Naive B cell (primary cell): ENCODE measurements at regions not wholly inside any gene's neighbourhood (a gene's known extent, or its start where the extent isn't known, plus 50 kb on each side); places are given as distances from the start of the nearest gene placed in this dataset.

Experiments used
- ATAC-seq, 2 donors: fragments of 150-1000 bp; cut with Tn5 transposase; 2 replicates each; pipeline ENCODE4 v1.10.0; 2021; ENCODE audit warnings: low read depth in 2 of 2, mild to moderate bottlenecking in 2 of 2, moderate library complexity in 2 of 2
- DNase-seq: peaks from one replicate; pipeline ENCODE4 v3.0.0; 2022
- H3K27ac Mint-ChIP-seq, 6 donors: one replicate each; pipeline ENCODE4 v1.8.0; 2020 to 2022; ENCODE audit warnings: mild to moderate bottlenecking in 6 of 6, mixed read lengths in 6 of 6, moderate library complexity in 5 of 6, inconsistent platforms in 2 of 6
- H3K27me3 Mint-ChIP-seq, 3 donors: one replicate each; pipeline ENCODE4 v1.8.0; 2021 to 2022; ENCODE audit warnings: mixed read lengths in 3 of 3, mild to moderate bottlenecking in 1 of 3
- H3K36me3 Mint-ChIP-seq, 2 donors: one replicate each; pipeline ENCODE4 v1.8.0; 2020 to 2022; ENCODE audit warnings: mixed read lengths in 2 of 2, inconsistent platforms in 1 of 2, mild to moderate bottlenecking in 1 of 2
- H3K4me1 Mint-ChIP-seq, 3 donors: one replicate each; pipeline ENCODE4 v1.8.0; 2020 to 2022; ENCODE audit warnings: mixed read lengths in 3 of 3, inconsistent platforms in 1 of 3, mild to moderate bottlenecking in 1 of 3, moderate library complexity in 1 of 3
- H3K4me3 Mint-ChIP-seq, 8 donors: one replicate each; pipeline ENCODE4 v1.8.0; 2020 to 2022; ENCODE audit warnings: mild to moderate bottlenecking in 8 of 8, mixed read lengths in 8 of 8, moderate library complexity in 8 of 8, inconsistent platforms in 2 of 8
- H3K9me3 Mint-ChIP-seq, 7 donors: one replicate each; pipeline ENCODE4 v1.8.0; 2020 to 2022; ENCODE audit warnings: mixed read lengths in 7 of 7, mild to moderate bottlenecking in 5 of 7, inconsistent platforms in 2 of 7, moderate library complexity in 1 of 7

GRCh38 chr6:114785235-114786127 is 442.7 kb upstream of the HS3ST5 start:
- H3K36me3 Mint-ChIP-seq = peaks cover 0 to 4% of the 10 kb centered on the region in 2 donors
- ATAC-seq (no peak), DNase-seq (no peak)
- no peaks in the 10 kb centered on the region for H3K4me1 Mint-ChIP-seq
- H3K27me3 Mint-ChIP-seq = no peaks in the 10 kb centered on the region
- no peak overlapping the region for H3K4me3 Mint-ChIP-seq
- peak overlapping the region in 1 of 6 donors; percentile 29 for H3K27ac Mint-ChIP-seq
- peaks cover 0 to 6% (median 1%) of the 10 kb centered on the region in 7 donors for H3K9me3 Mint-ChIP-seq

DNA sequence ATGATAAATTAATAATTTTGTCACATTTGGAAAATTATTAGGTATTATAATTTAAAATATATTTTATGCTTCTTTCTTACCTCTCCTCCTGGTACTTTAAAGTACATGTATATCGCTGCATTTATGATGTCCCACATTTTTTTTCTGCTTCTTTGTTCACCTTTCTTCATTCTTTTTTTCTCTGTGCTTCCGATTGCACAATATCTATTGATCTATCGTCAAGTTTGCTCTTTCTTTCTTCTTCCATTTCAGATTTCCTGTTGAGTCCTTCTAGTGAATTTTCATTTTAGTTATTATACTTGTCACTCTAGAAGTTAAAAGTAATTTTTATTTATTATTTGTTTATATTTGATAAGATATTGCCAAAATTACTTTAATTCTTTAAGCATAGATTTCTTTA is 441.0 kb upstream of the HS3ST5 start:
- DNase-seq (no peak), ATAC-seq (no peak)
- Mint-ChIP-seq H3K4me1 (no peaks in the 10 kb centered on the region), H3K9me3 (peaks cover 0 to 6% (median 2%) of the 10 kb centered on the region in 7 donors), H3K27ac (no peak overlapping the region), H3K36me3 (peaks cover 0 to 4% of the 10 kb centered on the region in 2 donors), H3K4me3 (no peak overlapping the region), H3K27me3 (no peaks in the 10 kb centered on the region)

DNA sequence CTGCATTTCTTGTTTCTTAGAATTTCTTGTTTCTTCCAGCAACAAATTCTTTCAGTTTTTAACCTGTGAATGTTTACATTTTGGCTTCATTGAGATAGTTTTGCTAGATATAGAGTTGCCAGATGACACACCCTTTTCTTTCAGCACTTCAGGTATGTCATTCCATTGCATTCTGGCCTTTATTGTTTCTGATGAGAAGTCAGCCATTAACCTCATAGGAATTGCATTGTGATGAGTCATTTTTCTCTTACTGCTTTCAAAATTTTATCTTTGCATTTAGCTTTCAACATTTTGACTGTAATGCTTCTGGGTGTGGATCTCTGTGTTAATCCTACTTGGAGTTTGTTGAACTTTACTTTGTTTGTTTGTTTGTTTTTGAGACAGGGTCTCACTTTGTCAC is 440.3 kb upstream of the HS3ST5 start:
- H3K27me3 Mint-ChIP-seq = no peaks in the 10 kb centered on the region
- H3K9me3 Mint-ChIP-seq = peaks cover 0 to 6% (median 2%) of the 10 kb centered on the region in 7 donors
- H3K36me3 Mint-ChIP-seq = peaks cover 0 to 4% of the 10 kb centered on the region in 2 donors
- no peak for DNase-seq
- ATAC-seq = no peak
- no peak overlapping the region for H3K27ac Mint-ChIP-seq
- H3K4me3 Mint-ChIP-seq = no peak overlapping the region
- no peaks in the 10 kb centered on the region for H3K4me1 Mint-ChIP-seq

DNA sequence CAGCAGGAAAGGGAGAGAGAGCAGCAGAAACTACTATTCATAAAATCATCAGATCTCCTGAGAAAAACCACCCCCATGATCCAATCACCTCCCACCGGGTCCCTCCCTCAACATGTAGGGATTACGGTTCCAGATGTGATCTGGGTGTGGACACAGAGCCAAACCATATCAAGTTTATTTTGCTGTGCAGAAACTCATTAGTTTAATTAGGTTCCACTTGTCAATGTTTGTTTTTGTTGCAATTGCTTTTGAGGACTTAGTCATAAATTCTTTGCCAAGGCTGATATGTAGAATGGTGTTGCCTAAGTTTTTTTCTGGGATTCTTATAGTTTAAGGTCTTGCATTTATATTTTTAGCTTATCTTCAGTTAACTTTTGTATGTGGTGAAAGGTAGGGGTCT is 422.0 kb upstream of the HS3ST5 start:
- H3K4me3 Mint-ChIP-seq = no peak overlapping the region
- DNase-seq = no peak
- H3K9me3 Mint-ChIP-seq = peaks cover 0 to 10% (median 2%) of the 10 kb centered on the region in 7 donors
- no peaks in the 10 kb centered on the region for H3K4me1 Mint-ChIP-seq
- ATAC-seq = no peak
- no peaks in the 10 kb centered on the region for H3K36me3 Mint-ChIP-seq
- H3K27me3 Mint-ChIP-seq = no peaks in the 10 kb centered on the region
- H3K27ac Mint-ChIP-seq = peak overlapping the region in 1 of 6 donors; percentile 59

GRCh38 chr6:114762145-114762544 is 419.3 kb upstream of the HS3ST5 start:
- H3K4me3 Mint-ChIP-seq = no peak overlapping the region
- H3K9me3 Mint-ChIP-seq = peaks cover 0 to 4% (median 0%) of the 10 kb centered on the region in 7 donors
- no peak for ATAC-seq
- no peak overlapping the region for H3K27ac Mint-ChIP-seq
- H3K36me3 Mint-ChIP-seq = no peaks in the 10 kb centered on the region
- H3K27me3 Mint-ChIP-seq = no peaks in the 10 kb centered on the region
- no peaks in the 10 kb centered on the region for H3K4me1 Mint-ChIP-seq
- DNase-seq = no peak

DNA sequence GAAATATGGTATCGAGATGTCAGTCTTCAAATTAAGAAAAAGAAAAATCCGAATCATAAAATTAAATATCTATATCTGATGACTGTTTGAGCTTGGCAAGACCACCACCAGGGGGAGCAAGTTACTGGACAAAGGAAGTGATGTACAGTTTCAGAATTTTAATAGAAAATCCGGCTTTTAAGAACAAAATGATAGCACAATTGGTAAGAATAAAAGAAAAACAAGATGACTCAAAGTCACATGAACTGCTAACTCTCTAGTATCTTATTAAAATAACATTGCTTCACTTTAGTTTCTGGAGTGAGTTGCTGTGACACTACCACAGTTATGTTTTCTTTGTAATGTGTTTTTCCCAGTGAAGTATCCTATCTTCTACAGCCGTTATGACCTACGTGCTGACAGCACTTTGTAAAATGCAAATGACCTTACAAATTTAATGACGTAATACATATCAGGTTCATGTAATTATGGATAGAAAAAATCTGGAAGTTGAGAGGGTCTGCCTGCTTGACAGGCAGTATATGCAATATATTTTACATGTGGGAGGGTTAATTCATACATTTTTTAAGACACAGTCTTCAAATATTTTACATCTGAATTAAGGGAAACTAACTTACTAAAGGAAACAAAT is 405.3 kb upstream of the HS3ST5 start:
- no peak for DNase-seq
- H3K9me3 Mint-ChIP-seq = peaks cover 0 to 5% (median 0%) of the 10 kb centered on the region in 7 donors

DNA sequence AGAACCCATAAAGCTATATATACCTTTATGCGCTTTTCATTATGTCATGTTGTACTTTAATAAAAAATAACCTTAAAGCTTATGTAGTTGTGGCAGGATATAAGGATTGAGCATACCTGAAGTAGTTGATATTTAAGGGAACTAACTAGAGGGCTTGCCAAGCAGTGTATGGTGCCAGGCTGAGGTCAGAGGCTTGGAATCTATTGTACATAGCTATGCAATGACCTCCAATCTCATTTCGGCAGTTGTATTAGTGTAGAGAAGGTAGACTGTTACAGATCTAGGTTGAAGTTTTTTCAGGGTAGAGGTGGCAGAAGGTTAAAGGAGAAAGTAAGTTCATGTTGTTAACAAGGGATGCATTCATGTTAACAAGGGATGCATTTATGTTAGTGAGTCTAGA is 397.7 kb upstream of the HS3ST5 start:
- no peak overlapping the region for H3K4me3 Mint-ChIP-seq
- H3K27me3 Mint-ChIP-seq = no peaks in the 10 kb centered on the region
- H3K27ac Mint-ChIP-seq = no peak overlapping the region
- no peaks in the 10 kb centered on the region for H3K4me1 Mint-ChIP-seq
- H3K9me3 Mint-ChIP-seq = peaks cover 0 to 10% (median 3%) of the 10 kb centered on the region in 7 donors
- no peak for ATAC-seq
- H3K36me3 Mint-ChIP-seq = no peaks in the 10 kb centered on the region
- no peak for DNase-seq

More for the DNA sequence above, 405.3 kb upstream of the HS3ST5 start:
- ATAC-seq = no peak
- Mint-ChIP-seq H3K27ac (no peak overlapping the region), H3K27me3 (no peaks in the 10 kb centered on the region), H3K4me3 (no peak overlapping the region), H3K36me3 (no peaks in the 10 kb centered on the region), H3K4me1 (no peaks in the 10 kb centered on the region)

GRCh38 chr6:114739656-114740055 is 396.8 kb upstream of the HS3ST5 start:
- no peaks in the 10 kb centered on the region for H3K27me3 Mint-ChIP-seq
- no peaks in the 10 kb centered on the region for H3K36me3 Mint-ChIP-seq
- peaks cover 0 to 10% (median 3%) of the 10 kb centered on the region in 7 donors for H3K9me3 Mint-ChIP-seq
- DNase-seq (no peak), ATAC-seq (no peak)
- no peaks in the 10 kb centered on the region for H3K4me1 Mint-ChIP-seq
- H3K27ac Mint-ChIP-seq = no peak overlapping the region
- H3K4me3 Mint-ChIP-seq = no peak overlapping the region

GRCh38 chr6:114735025-114735735 is 392.4 kb upstream of the HS3ST5 start:
- H3K27ac Mint-ChIP-seq = no peak overlapping the region
- no peaks in the 10 kb centered on the region for H3K36me3 Mint-ChIP-seq
- H3K4me1 Mint-ChIP-seq = no peaks in the 10 kb centered on the region
- no peak overlapping the region for H3K4me3 Mint-ChIP-seq
- ATAC-seq = no peak
- no peaks in the 10 kb centered on the region for H3K27me3 Mint-ChIP-seq
- no peak for DNase-seq
- peaks cover 0 to 4% (median 2%) of the 10 kb centered on the region in 7 donors for H3K9me3 Mint-ChIP-seq

- peaks cover 0 to 4% (median 0%) of the 10 kb centered on the region in 7 donors for H3K9me3 Mint-ChIP-seq
- no peaks in the 10 kb centered on the region for H3K4me1 Mint-ChIP-seq
- ATAC-seq = no peak
These were observed 390.8 kb upstream of the HS3ST5 start for GRCh38 chr6:114733596-114733995.

DNA sequence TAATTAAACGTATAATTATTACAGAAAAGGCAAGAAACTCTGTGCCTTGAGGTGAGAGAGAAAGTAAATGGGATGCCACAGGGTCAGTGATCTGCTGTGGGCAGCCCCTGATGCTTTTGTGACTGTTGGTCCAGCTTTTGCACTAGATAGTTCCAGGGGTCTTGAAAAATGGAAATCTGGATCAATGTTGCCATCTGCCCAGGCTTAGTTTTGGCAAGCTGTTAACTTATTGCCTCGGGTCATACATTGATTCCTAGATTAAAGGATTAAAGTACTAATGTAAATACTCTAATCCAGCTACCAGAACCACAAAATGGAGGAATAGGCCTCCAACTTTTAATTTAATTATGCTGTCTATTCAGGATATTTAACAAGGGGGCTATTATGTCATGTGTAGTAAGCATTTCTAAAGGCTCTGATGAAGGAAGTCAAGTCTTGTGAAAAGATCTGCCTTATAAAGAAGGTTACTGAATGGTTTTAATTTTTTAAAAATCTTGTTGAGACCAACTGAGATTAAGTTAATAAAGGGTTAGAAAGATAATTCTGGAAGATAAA is 376.0 kb upstream of the HS3ST5 start:
- DNase-seq (no peak), ATAC-seq (no peak)
- no peak overlapping the region for H3K27ac Mint-ChIP-seq
- no peaks in the 10 kb centered on the region for H3K27me3 Mint-ChIP-seq
- no peaks in the 10 kb centered on the region for H3K4me1 Mint-ChIP-seq
- H3K4me3 Mint-ChIP-seq = no peak overlapping the region
- no peaks in the 10 kb centered on the region for H3K36me3 Mint-ChIP-seq
- H3K9me3 Mint-ChIP-seq = peaks cover 0 to 5% (median 0%) of the 10 kb centered on the region in 7 donors

More at GRCh38 chr6:114733596-114733995, 390.8 kb upstream of the HS3ST5 start:
- DNase-seq = no peak
- H3K27ac Mint-ChIP-seq = no peak overlapping the region
- H3K4me3 Mint-ChIP-seq = no peak overlapping the region
- no peaks in the 10 kb centered on the region for H3K36me3 Mint-ChIP-seq
- no peaks in the 10 kb centered on the region for H3K27me3 Mint-ChIP-seq

DNA sequence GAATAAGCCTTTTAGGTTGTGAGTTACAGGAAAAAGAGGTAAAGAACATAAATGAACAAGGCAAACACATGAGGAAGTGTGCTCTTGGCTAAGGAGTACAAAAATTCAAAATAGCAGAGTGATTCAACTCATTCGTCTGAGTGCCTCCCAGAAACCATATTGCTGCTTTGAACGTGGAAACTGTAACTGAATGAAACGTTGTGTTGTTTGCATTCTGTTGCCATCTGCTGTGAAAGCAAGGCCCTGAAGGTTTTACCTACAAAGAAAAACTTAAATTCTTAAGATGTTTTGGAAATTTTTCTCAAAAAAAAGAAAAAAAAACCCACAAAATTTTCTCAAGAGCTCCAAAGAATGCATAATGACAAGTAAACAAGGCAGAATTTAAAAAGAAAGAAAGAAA is 375.4 kb upstream of the HS3ST5 start:
- Mint-ChIP-seq H3K27me3 (no peaks in the 10 kb centered on the region), H3K36me3 (no peaks in the 10 kb centered on the region), H3K27ac (no peak overlapping the region), H3K9me3 (peaks cover 0 to 7% (median 0%) of the 10 kb centered on the region in 7 donors), H3K4me1 (no peaks in the 10 kb centered on the region), H3K4me3 (no peak overlapping the region)
- DNase-seq (no peak), ATAC-seq (no peak)

DNA sequence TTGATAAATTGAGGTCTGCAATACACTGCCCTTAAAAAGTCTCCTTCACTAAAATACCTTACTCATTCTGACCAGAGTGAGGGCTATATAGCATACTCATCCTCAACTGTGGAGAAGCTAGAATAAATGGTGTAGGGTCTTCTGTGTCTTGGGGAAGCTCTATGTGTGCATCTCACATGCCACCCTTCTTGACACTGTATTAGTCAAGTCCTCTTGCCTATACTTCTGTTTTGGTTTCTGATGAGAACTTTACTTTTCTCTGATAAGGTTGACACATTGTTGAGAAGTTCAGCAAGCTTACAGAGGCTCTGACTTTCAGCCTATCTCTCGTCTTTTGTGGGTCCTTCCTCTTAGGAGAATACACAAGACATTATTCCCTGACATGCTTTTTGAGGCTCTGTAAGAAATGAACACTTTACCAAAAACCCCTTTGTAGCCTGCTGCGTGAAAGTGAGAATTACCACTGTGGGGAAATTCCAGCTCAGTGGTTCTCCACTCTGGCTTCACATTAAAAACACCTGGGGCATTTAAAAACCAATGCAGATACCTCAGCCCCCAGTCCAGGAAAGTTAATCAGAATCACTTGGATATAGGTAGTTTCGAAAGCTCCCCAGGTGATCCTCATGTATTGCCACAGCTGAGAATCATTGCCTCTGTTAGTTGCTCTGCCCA is 372.1 kb upstream of the HS3ST5 start:
- no peaks in the 10 kb centered on the region for H3K27me3 Mint-ChIP-seq
- no peak overlapping the region for H3K27ac Mint-ChIP-seq
- DNase-seq (no peak), ATAC-seq (no peak)
- no peaks in the 10 kb centered on the region for H3K4me1 Mint-ChIP-seq
- no peaks in the 10 kb centered on the region for H3K36me3 Mint-ChIP-seq
- peaks cover 0 to 8% (median 0%) of the 10 kb centered on the region in 7 donors for H3K9me3 Mint-ChIP-seq
- H3K4me3 Mint-ChIP-seq = no peak overlapping the region
